Midbrain (tissue), 1 donor: ENCODE measurements at regions not wholly inside any gene's neighbourhood (a gene's known extent, or its start where the extent isn't known, plus 50 kb on each side); places are given as distances from the start of the nearest gene placed in this dataset.

Experiments
- DNase-seq: peaks from one replicate; lab custom pipeline; 2025; lab: John Stamatoyannopoulos, UW

GRCh38 chr2:12168791-12169388 is 422.5 kb downstream of the LPIN1 start:
- no peak for DNase-seq

- peak; percentile 12 for DNase-seq
These were observed 423.3 kb downstream of the LPIN1 start for GRCh38 chr2:12169721-12170120.

- no peak for DNase-seq
These were observed 423.7 kb downstream of the LPIN1 start for GRCh38 chr2:12170121-12170520.

GRCh38 chr2:12173271-12173942 is 427.0 kb downstream of the LPIN1 start:
- no peak for DNase-seq

GRCh38 chr2:12173943-12174340 is 427.5 kb downstream of the LPIN1 start:
- no peak for DNase-seq

GRCh38 chr2:12175323-12175722 is 428.9 kb downstream of the LPIN1 start:
- no peak for DNase-seq

- no peak for DNase-seq
These were observed 430.4 kb downstream of the LPIN1 start for GRCh38 chr2:12176623-12177454.

GRCh38 chr2:12177455-12178288 is 431.2 kb downstream of the LPIN1 start:
- DNase-seq, result no peak

- no peak for DNase-seq
These were observed 432.1 kb downstream of the LPIN1 start for GRCh38 chr2:12178289-12179080.

- DNase-seq, result no peak
These were observed 433.6 kb downstream of the LPIN1 start for GRCh38 chr2:12180031-12180430.

GRCh38 chr2:12183032-12183645 is 436.7 kb downstream of the LPIN1 start:
- no peak for DNase-seq

GRCh38 chr2:12192762-12193161 is 446.3 kb downstream of the LPIN1 start:
- no peak for DNase-seq

- DNase-seq, result no peak
These were observed 448.5 kb downstream of the LPIN1 start for GRCh38 chr2:12194968-12195367.

- no peak for DNase-seq
These were observed 450.1 kb downstream of the LPIN1 start for GRCh38 chr2:12196495-12196894.

GRCh38 chr2:12197133-12197532 is 450.7 kb downstream of the LPIN1 start:
- no peak for DNase-seq

GRCh38 chr2:12199491-12200211 is 453.2 kb downstream of the LPIN1 start:
- no peak for DNase-seq

GRCh38 chr2:12201369-12201768 is 454.9 kb downstream of the LPIN1 start:
- DNase-seq, result no peak

- no peak for DNase-seq
These were observed 456.1 kb downstream of the LPIN1 start for GRCh38 chr2:12202313-12203075.

- no peak for DNase-seq
These were observed 457.1 kb downstream of the LPIN1 start for GRCh38 chr2:12203528-12203927.
